Keratinocyte (primary cell): ENCODE measurements at regions not wholly inside any gene's neighbourhood (a gene's known extent, or its start where the extent isn't known, plus 50 kb on each side); places are given as distances from the start of the nearest gene placed in this dataset.

Experiments
- DNase-seq: peaks from one replicate; pipeline ENCODE4 v3.0.0-alpha.2; 2011; ENCODE audit warnings: low read depth, missing footprints, low spot score
- FAIRE-seq: peaks from 2 replicates; lab custom pipeline; 2011; peaks lifted over from hg19 to GRCh38; lab: Jason Lieb, UNC
- H2AFZ ChIP-seq: 2 replicates; pipeline ENCODE4 v1.6.0; 2012; ENCODE audit warnings: low read length, control low read depth, inconsistent platforms; ENCODE audit not compliant: control insufficient read depth
- H3K27ac ChIP-seq: 2 replicates; pipeline ENCODE4 v1.5.1; 2011; ENCODE audit warnings: low read length; ENCODE audit not compliant: control insufficient read depth, insufficient read depth
- H3K27me3 ChIP-seq: 3 replicates; pipeline ENCODE4 v1.6.0; 2011; ENCODE audit warnings: low read length; ENCODE audit not compliant: control insufficient read depth, insufficient read depth; ENCODE audit errors: extremely low read depth
- H3K36me3 ChIP-seq, 2 experiments: 2 replicates in 1 of 2; 3 replicates in 1 of 2; pipeline ENCODE4 v1.5.1; 2011; ENCODE audit warnings: low read length in 2 of 2, mild to moderate bottlenecking in 1 of 2; ENCODE audit not compliant: control insufficient read depth in 2 of 2, insufficient read depth in 2 of 2; ENCODE audit errors: extremely low read depth in 1 of 2
- H3K4me1 ChIP-seq: 3 replicates; pipeline ENCODE4 v1.5.1; 2011; ENCODE audit warnings: low read length; ENCODE audit not compliant: control insufficient read depth, insufficient read depth; ENCODE audit errors: extremely low read depth
- H3K4me2 ChIP-seq: 3 replicates; pipeline ENCODE4 v1.6.0; 2011; ENCODE audit warnings: low read depth, low read length; ENCODE audit not compliant: control insufficient read depth, insufficient read depth; ENCODE audit errors: extremely low read depth
- H3K4me3 ChIP-seq, 3 experiments: fragments of 200-600 bp in 1 of 3; sonication (generic) in 1 of 3; 2 replicates in 2 of 3; 3 replicates in 1 of 3; pipeline ENCODE4 v1.5.1; 2011 to 2016; ENCODE audit warnings: low read length in 3 of 3, mild to moderate bottlenecking in 3 of 3, control low read depth in 2 of 3, inconsistent platforms in 1 of 3, low read depth in 1 of 3, mixed read lengths in 1 of 3, mixed run types in 1 of 3, moderate library complexity in 1 of 3; ENCODE audit not compliant: control insufficient read depth in 2 of 3, insufficient read depth in 2 of 3; ENCODE audit errors: extremely low read depth in 1 of 3
- H3K79me2 ChIP-seq: 2 replicates; pipeline ENCODE4 v1.6.0; 2012; ENCODE audit warnings: low read length; ENCODE audit not compliant: control insufficient read depth, insufficient read depth
- H3K9ac ChIP-seq: 3 replicates; pipeline ENCODE4 v1.6.0; 2011; ENCODE audit warnings: low read length; ENCODE audit not compliant: control insufficient read depth, insufficient read depth; ENCODE audit errors: extremely low read depth
- H3K9me1 ChIP-seq: 3 replicates; pipeline ENCODE4 v1.6.0; 2011; ENCODE audit warnings: low read length; ENCODE audit not compliant: control insufficient read depth, insufficient read depth; ENCODE audit errors: extremely low read depth
- H3K9me3 ChIP-seq: 2 replicates; pipeline ENCODE4 v1.5.1; 2012; ENCODE audit warnings: low read depth, low read length; ENCODE audit not compliant: control insufficient read depth
- H4K20me1 ChIP-seq: 3 replicates; pipeline ENCODE4 v1.6.0; 2011; ENCODE audit warnings: low read length; ENCODE audit not compliant: control insufficient read depth, insufficient read depth; ENCODE audit errors: extremely low read depth
- EZH2 ChIP-seq: IDR thresholded peaks from one replicate; pipeline ENCODE4 v1.6.1; 2012; ENCODE audit warnings: inconsistent platforms, mild to moderate bottlenecking, low read length, moderate library complexity
- dilution Hi-C: fragments of 300-500 bp; cut with MboI; formaldehyde crosslinking; loops from one replicate; pipeline ENCODE4 v1.7.0; 2020; ENCODE audit warnings: low sequenced_read_pairs; ENCODE audit not compliant: extremely low pct_ligation_motif_present
- TF ChIP-seq, protein P1 (sequence below), 3 experiments: IDR thresholded peaks in 1 of 3; conservative IDR thresholded peaks in 1 of 3; optimal IDR thresholded peaks in 1 of 3; 2 replicates in 2 of 3; 3 replicates in 1 of 3; pipeline versions ENCODE3 to v1.5.1; 2011; ENCODE audit warnings: low read length in 3 of 3, mild to moderate bottlenecking in 3 of 3, moderate library complexity in 2 of 3, control low read depth in 1 of 3, inconsistent platforms in 1 of 3; ENCODE audit not compliant: insufficient read depth in 2 of 3; ENCODE audit errors: extremely low read depth in 1 of 3

DNA sequence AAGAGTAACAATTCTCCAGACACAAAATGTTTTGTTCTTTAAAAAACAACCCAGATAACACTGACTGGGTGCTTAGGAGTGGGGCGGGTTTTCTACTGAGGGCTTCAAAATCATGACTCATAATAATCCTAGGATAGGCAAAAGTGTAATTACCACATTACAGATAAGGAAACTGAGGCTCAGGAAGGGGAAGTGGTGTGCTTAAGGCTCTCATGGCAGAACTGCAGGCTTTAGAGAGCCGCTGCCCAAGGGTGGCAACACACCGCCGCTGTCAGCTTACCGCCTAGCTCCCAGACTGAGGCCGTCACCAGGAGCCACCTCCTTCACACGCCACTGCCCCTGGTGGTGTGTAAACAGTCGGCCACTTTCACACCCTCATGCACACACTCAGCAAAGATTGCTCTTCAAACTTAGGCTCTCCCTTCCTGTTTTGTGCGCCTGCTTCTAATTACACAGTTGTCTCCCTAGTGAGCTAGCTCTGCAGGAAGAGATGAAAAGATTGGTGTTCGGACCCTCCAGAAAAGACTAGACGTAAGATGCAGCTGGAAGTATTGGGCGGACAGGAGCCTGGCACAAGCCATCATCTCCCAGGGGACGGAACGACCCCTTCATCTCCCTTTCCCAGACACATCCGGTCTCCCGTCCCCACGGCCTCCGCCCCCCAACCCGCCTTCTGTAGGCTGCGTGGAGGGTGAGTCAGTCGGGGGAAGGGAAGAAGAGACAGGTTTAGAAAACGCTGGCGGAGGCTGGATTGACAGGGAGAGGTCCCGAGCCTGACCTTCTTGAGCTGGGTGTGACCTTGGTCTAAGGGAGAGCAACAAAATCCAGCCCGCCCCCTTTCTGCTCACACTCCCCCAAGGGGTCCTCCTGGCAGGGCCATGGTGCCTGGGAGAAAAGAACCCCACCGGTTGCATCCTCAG is 162.7 kb downstream of the SYK start:
- H4K20me1 ChIP-seq, result no peaks in the 10 kb centered on the region
- TF ChIP-seq, protein P1, sequence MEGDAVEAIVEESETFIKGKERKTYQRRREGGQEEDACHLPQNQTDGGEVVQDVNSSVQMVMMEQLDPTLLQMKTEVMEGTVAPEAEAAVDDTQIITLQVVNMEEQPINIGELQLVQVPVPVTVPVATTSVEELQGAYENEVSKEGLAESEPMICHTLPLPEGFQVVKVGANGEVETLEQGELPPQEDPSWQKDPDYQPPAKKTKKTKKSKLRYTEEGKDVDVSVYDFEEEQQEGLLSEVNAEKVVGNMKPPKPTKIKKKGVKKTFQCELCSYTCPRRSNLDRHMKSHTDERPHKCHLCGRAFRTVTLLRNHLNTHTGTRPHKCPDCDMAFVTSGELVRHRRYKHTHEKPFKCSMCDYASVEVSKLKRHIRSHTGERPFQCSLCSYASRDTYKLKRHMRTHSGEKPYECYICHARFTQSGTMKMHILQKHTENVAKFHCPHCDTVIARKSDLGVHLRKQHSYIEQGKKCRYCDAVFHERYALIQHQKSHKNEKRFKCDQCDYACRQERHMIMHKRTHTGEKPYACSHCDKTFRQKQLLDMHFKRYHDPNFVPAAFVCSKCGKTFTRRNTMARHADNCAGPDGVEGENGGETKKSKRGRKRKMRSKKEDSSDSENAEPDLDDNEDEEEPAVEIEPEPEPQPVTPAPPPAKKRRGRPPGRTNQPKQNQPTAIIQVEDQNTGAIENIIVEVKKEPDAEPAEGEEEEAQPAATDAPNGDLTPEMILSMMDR (optimal IDR thresholded peaks at IDR 0.05 in 1 of 3, IDR thresholded peaks at IDR 0.05 in 1 of 3, conservative IDR thresholded peaks at IDR 0.05 in 1 of 3; ENCODE audit: extremely low read depth in 1 of 3, insufficient read depth in 2 of 3, low read length in 3 of 3), result peak in 2 of 3 experiments; percentile 13 to 17
- no peak for TF ChIP-seq EZH2
- H3K4me2 ChIP-seq, result peak overlapping the region; percentile 65
- no peaks in the 10 kb centered on the region for H3K36me3 ChIP-seq
- H3K79me2 ChIP-seq, result no peaks in the 10 kb centered on the region
- H3K9me3 ChIP-seq, result no peaks in the 10 kb centered on the region
- no peak overlapping the region for H3K4me3 ChIP-seq
- DNase-seq, result no peak
- no peak overlapping the region for H3K9ac ChIP-seq
- FAIRE-seq, result no peak
- no peak overlapping the region for H2AFZ ChIP-seq
- peaks cover 32% of the 10 kb centered on the region for H3K4me1 ChIP-seq
- dilution Hi-C loops, result no loop called here
- H3K27ac ChIP-seq, result no peak overlapping the region
- no peaks in the 10 kb centered on the region for H3K27me3 ChIP-seq
- H3K9me1 ChIP-seq, result no peaks in the 10 kb centered on the region

DNA sequence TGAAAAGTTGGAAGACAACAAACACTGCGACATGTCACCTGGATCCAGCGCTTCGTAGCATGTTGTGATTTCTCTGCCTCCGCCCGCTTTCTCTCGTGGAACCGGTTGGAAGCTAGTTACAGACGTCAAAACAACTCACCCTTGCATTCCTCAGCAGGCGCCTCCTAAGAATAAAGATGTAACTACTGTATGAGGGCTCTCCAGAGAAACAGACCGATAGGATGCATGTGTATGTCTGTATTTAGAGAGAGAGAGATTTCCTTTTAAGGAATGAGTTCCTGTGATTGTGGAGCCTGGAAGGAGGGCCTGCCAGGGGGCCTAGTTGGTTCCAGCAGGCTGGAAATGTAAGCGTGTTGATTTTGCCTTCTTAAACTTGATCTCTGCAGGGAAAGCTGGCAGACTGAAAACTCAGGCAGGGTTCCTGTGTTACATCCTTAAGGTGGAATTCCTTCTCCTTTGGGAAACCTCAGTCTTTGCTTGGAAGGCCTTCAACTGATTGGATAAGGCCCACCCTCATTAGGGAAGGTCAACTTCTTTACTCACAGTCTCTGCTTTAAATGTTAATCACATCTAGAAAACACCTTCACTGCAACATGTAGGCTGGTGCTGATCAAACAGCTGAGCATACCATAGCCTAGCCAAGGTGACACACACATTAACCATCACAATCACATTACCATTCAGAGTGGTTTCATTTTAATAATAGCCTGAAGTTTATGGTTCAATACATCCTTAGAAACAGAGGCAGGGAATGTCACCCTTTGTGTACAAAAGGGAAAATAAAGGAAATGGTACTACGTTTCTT is 163.8 kb downstream of the SYK start:
- dilution Hi-C loops, result no loop called here
- Histone ChIP-seq H3K27ac (no peak overlapping the region), H3K4me3 (peak overlapping the region in 1 of 3 experiments; percentile 15)

More for the DNA sequence above, 163.8 kb downstream of the SYK start:
- TF ChIP-seq, protein P1 (optimal IDR thresholded peaks at IDR 0.05 in 1 of 3, IDR thresholded peaks at IDR 0.05 in 1 of 3, conservative IDR thresholded peaks at IDR 0.05 in 1 of 3; ENCODE audit: extremely low read depth in 1 of 3, insufficient read depth in 2 of 3, low read length in 3 of 3), result no peak
- no peak for TF ChIP-seq EZH2
- Histone ChIP-seq H3K36me3 (no peaks in the 10 kb centered on the region), H3K79me2 (no peaks in the 10 kb centered on the region), H2AFZ (peak overlapping the region; percentile 71), H3K4me2 (peak overlapping the region; percentile 65), H3K9me1 (no peaks in the 10 kb centered on the region), H4K20me1 (no peaks in the 10 kb centered on the region), H3K9ac (no peak overlapping the region), H3K9me3 (no peaks in the 10 kb centered on the region), H3K27me3 (no peaks in the 10 kb centered on the region), H3K4me1 (peaks cover 42% of the 10 kb centered on the region)
- FAIRE-seq (peak; percentile 70), DNase-seq (no peak)
